H1 (cell line): ENCODE measurements at regions not wholly inside any gene's neighbourhood (a gene's known extent, or its start where the extent isn't known, plus 50 kb on each side); places are given as distances from the start of the nearest gene placed in this dataset.

Experiments
- EP300 ChIP-seq, 2 experiments: IDR thresholded peaks; 1 replicate in 1 of 2; 2 replicates in 1 of 2; pipeline ENCODE4 v1.6.1; 2011 to 2012; ENCODE audit warnings: low read depth in 2 of 2, low read length in 2 of 2, mild to moderate bottlenecking in 2 of 2, borderline replicate concordance in 1 of 2, inconsistent platforms in 1 of 2, moderate library complexity in 1 of 2
- FOSL1 ChIP-seq: IDR thresholded peaks from 2 replicates; pipeline ENCODE4 v1.6.1; 2011; ENCODE audit warnings: mild to moderate bottlenecking, low read depth, low read length, moderate library complexity; ENCODE audit not compliant: insufficient read depth
- KDM1A ChIP-seq: fragments of 200-600, 300-600 bp; sonication (generic); IDR thresholded peaks from 2 replicates; pipeline ENCODE4 v1.7.1; 2016; ENCODE audit warnings: mild to moderate bottlenecking, low read length, borderline replicate concordance
- POLR2A ChIP-seq, 2 experiments: IDR thresholded peaks; 1 replicate in 1 of 2; 2 replicates in 1 of 2; pipeline ENCODE4 v1.6.1; 2011; ENCODE audit warnings: low read depth in 2 of 2, low read length in 2 of 2, mild to moderate bottlenecking in 2 of 2; ENCODE audit errors: control extremely low read depth in 1 of 2
- RAD21 ChIP-seq, 2 experiments: IDR thresholded peaks in 1 of 2; conservative IDR thresholded peaks in 1 of 2; 2 replicates each; pipeline ENCODE4 v1.6.1; 2011; ENCODE audit warnings: low read depth in 2 of 2, low read length in 2 of 2, improper control_type of control experiment in 1 of 2, inconsistent platforms in 1 of 2, mild to moderate bottlenecking in 1 of 2, moderate library complexity in 1 of 2
- SP1 ChIP-seq: IDR thresholded peaks from 2 replicates; pipeline ENCODE4 v1.6.1; 2011; ENCODE audit warnings: low read depth, low read length
- TF ChIP-seq, protein P1 (sequence below), 3 experiments: IDR thresholded peaks; 1 replicate in 2 of 3; 2 replicates in 1 of 3; pipeline versions ENCODE4 v1.5.1 to v1.6.1; 2011; ENCODE audit warnings: low read length in 3 of 3, mild to moderate bottlenecking in 3 of 3, inconsistent platforms in 2 of 3, low read depth in 1 of 3, moderate library complexity in 1 of 3; ENCODE audit not compliant: insufficient read depth in 1 of 3; ENCODE audit errors: control extremely low read depth in 1 of 3
- TF ChIP-seq, protein P2 (sequence below): IDR thresholded peaks from 2 replicates; pipeline ENCODE4 v1.6.1; 2012; ENCODE audit warnings: inconsistent platforms
- TF ChIP-seq, protein P3 (sequence below): IDR thresholded peaks from 2 replicates; pipeline ENCODE4 v1.6.1; 2011; ENCODE audit warnings: low read depth, mild to moderate bottlenecking, low read length; ENCODE audit not compliant: insufficient read depth

DNA sequence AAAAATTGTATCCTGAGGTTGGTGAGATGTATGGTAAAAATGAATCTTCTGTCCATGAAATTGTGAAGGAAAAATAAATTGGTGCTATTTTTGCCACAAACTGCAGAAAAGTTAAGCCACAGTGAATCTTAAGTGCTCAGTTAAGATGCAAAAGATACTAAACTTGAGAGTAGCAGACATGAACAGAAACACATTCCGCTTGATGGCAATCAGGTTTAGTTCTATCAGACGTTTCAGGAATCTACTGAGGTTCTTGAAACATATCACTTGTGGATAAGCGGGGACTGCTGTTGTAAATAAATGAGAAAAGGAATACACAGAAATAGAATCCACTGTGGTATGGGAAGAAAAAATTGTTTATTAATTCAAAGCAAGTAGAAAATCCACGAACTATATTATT lies 311.2 kb upstream of the PRR16 start:
- TF ChIP-seq RAD21 (IDR thresholded peaks at IDR 0.05 in 1 of 2, conservative IDR thresholded peaks at IDR 0.05 in 1 of 2; ENCODE audit: low read depth in 2 of 2, low read length in 2 of 2): no peak
- no peak for TF ChIP-seq EP300 (IDR thresholded peaks at IDR 0.05; ENCODE audit: borderline replicate concordance in 1 of 2, low read depth in 2 of 2, low read length in 2 of 2)
- no peak for TF ChIP-seq KDM1A
- TF ChIP-seq, protein P1, sequence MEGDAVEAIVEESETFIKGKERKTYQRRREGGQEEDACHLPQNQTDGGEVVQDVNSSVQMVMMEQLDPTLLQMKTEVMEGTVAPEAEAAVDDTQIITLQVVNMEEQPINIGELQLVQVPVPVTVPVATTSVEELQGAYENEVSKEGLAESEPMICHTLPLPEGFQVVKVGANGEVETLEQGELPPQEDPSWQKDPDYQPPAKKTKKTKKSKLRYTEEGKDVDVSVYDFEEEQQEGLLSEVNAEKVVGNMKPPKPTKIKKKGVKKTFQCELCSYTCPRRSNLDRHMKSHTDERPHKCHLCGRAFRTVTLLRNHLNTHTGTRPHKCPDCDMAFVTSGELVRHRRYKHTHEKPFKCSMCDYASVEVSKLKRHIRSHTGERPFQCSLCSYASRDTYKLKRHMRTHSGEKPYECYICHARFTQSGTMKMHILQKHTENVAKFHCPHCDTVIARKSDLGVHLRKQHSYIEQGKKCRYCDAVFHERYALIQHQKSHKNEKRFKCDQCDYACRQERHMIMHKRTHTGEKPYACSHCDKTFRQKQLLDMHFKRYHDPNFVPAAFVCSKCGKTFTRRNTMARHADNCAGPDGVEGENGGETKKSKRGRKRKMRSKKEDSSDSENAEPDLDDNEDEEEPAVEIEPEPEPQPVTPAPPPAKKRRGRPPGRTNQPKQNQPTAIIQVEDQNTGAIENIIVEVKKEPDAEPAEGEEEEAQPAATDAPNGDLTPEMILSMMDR (IDR thresholded peaks at IDR 0.05; ENCODE audit: control extremely low read depth in 1 of 3, insufficient read depth in 1 of 3, low read depth in 1 of 3, low read length in 3 of 3): no peak
- TF ChIP-seq POLR2A (IDR thresholded peaks at IDR 0.05; ENCODE audit: control extremely low read depth in 1 of 2, low read depth in 2 of 2, low read length in 2 of 2): no peak
- TF ChIP-seq, protein P2, sequence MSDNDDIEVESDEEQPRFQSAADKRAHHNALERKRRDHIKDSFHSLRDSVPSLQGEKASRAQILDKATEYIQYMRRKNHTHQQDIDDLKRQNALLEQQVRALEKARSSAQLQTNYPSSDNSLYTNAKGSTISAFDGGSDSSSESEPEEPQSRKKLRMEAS: no peak
- no peak for TF ChIP-seq FOSL1
- no peak for TF ChIP-seq SP1
- TF ChIP-seq, protein P3, sequence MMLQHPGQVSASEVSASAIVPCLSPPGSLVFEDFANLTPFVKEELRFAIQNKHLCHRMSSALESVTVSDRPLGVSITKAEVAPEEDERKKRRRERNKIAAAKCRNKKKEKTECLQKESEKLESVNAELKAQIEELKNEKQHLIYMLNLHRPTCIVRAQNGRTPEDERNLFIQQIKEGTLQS: no peak
